ENCODE measurements at regions not wholly inside any gene's neighbourhood (a gene's known extent, or its start where the extent isn't known, plus 50 kb on each side); places are given as distances from the start of the nearest gene placed in this dataset.

GRCh38 chr6:3943331-3943765 lies 94.2 kb downstream of the FAM50B start:
- H3K4me1 ChIP-seq (ENCODE audit: control insufficient read depth, insufficient read depth, low read length) = peaks cover 9% of the 10 kb centered on the region
- no peak overlapping the region for H2BK120ac ChIP-seq (ENCODE audit: low read depth, low read length)
- intact Hi-C loops (cut with micrococcal nuclease) = no loop called here
- H2AFZ ChIP-seq (replicated peaks; ENCODE audit: low read length, poor library complexity) = peak overlapping the region; percentile 82
- peaks cover 3% of the 10 kb centered on the region; the same call in 1 of the 2 replicates for H3K27me3 ChIP-seq (ENCODE audit: control insufficient read depth, insufficient read depth, low read length)
- DNase-seq (peak; percentile 75), ATAC-seq (ENCODE audit: low read depth) (no peak)
- TF ChIP-seq MAZ (IDR thresholded peaks at IDR 0.05; ENCODE audit: borderline replicate concordance, low read depth, low read length) (no peak), BHLHE40 (IDR thresholded peaks at IDR 0.05; ENCODE audit: low read depth, low read length) (no peak), RFX5 (IDR thresholded peaks at IDR 0.05; ENCODE audit: low read depth, low read length) (no peak), POLR2A (IDR thresholded peaks at IDR 0.05; ENCODE audit: low read depth, low read length) (no peak), MXI1 (IDR thresholded peaks at IDR 0.05; ENCODE audit: borderline replicate concordance, low read depth, low read length) (no peak), USF2 (IDR thresholded peaks at IDR 0.05; ENCODE audit: low read depth, low read length) (0 out of 2 replicates have a peak, but pooled peaks have one; percentile 19)
- H3K79me1 ChIP-seq (ENCODE audit: low read depth in 1 of 2, low read length in 2 of 2) = no peaks in the 10 kb centered on the region
- peak overlapping the region; percentile 22; the same call in 1 of the 2 replicates for H2BK20ac ChIP-seq (ENCODE audit: low read depth, low read length)
- no peak overlapping the region for H3K9ac ChIP-seq (ENCODE audit: low read depth, low read length)
- H3K4ac ChIP-seq (ENCODE audit: low read depth, low read length) = peak overlapping the region; percentile 46
- H2AK9ac ChIP-seq (replicated peaks; ENCODE audit: low read depth, low read length, poor library complexity) = no peak overlapping the region
- ChIA-PET POLR2A (ENCODE audit: unreplicated experiment) (no interaction called here), CTCF (no interaction called here)
- BruUV-seq (replicated peaks) = no TSS peak
- H3K9me3 ChIP-seq (ENCODE audit: control insufficient read depth, insufficient read depth, low read length) = no peaks in the 10 kb centered on the region
- H3K56ac ChIP-seq (ENCODE audit: extremely low read depth, insufficient read depth, low read length) = no peak overlapping the region
- H3K27ac ChIP-seq (ENCODE audit: insufficient read depth, low read length) = peak overlapping the region; percentile 56
- no CpG with 5 or more reads among the region's 12 CpGs for WGBS, 2 experiments (ENCODE audit: extremely low coverage in 2 of 2, insufficient read length in 1 of 2)
- peak overlapping the region; percentile 35; the same call in 1 of the 2 replicates for H3K23ac ChIP-seq (ENCODE audit: low read depth, low read length)
- H3K4me2 ChIP-seq (ENCODE audit: low read depth, low read length) = no peak overlapping the region; the same call in 1 of the 2 replicates
- peak overlapping the region; percentile 57 for H4K5ac ChIP-seq (ENCODE audit: low read depth, low read length)
- H3K4me3 ChIP-seq (ENCODE audit: insufficient read depth, low read depth, low read length) = no peak overlapping the region
- in situ Hi-C loops (cut with MboI; ENCODE audit: low sequenced_read_pairs) = no loop called here
- H3K9me1 ChIP-seq (ENCODE audit: insufficient read depth, low read length) = 0 out of 2 replicates have a peak, but pooled peaks cover 2% of the 10 kb centered on the region
- H4K8ac ChIP-seq (ENCODE audit: low read depth in 2 of 2, low read length in 2 of 2) = peak overlapping the region in 1 of 2 experiments; percentile 44; a peak in 2 of 4 replicates
- no peak overlapping the region; the same call in 2 of the 3 replicates for H2BK15ac ChIP-seq (ENCODE audit: low read depth, low read length)
- H3K18ac ChIP-seq (ENCODE audit: low read depth, low read length) = peak overlapping the region; percentile 80
- dilution Hi-C loops (cut with HindIII; ENCODE audit: low sequenced_read_pairs, unreplicated experiment) = no loop called here
- no peaks in the 10 kb centered on the region for H4K20me1 ChIP-seq (ENCODE audit: insufficient read depth, low read length)
- H3K14ac ChIP-seq (replicated peaks; ENCODE audit: low read depth, low read length) = 0 out of 2 replicates have a peak overlapping the region, but pooled peaks have one; percentile 43
- H3K36me3 ChIP-seq (ENCODE audit: control insufficient read depth, insufficient read depth, low read length) = no peaks in the 10 kb centered on the region
- H2AK5ac ChIP-seq (ENCODE audit: low read depth, low read length) = peak overlapping the region; percentile 70
- no peak overlapping the region; the same call in 1 of the 2 replicates for H4K91ac ChIP-seq (ENCODE audit: insufficient read depth, low read depth, low read length)
- peak overlapping the region; percentile 22 for H2BK5ac ChIP-seq (ENCODE audit: low read depth, low read length, poor library complexity, severe bottlenecking)

Data from IMR-90 (cell line).